Colonic mucosa (tissue), 4 donors: ENCODE measurements at regions not wholly inside any gene's neighbourhood (a gene's known extent, or its start where the extent isn't known, plus 50 kb on each side); places are given as distances from the start of the nearest gene placed in this dataset.

Source experiments
- DNase-seq: peaks from one replicate; pipeline ENCODE4 v3.0.0-alpha.2; 2020
- H3K27ac ChIP-seq: fragments of 200-600 bp; one replicate; pipeline ENCODE4 v1.8.0; 2021
- H3K27me3 ChIP-seq: fragments of 200-600 bp; one replicate; pipeline ENCODE4 v1.8.0; 2021
- H3K36me3 ChIP-seq: fragments of 200-600 bp; one replicate; pipeline ENCODE4 v1.8.0; 2021
- H3K4me1 ChIP-seq: fragments of 200-600 bp; one replicate; pipeline ENCODE4 v1.8.0; 2021; ENCODE audit warnings: mild to moderate bottlenecking
- H3K4me3 ChIP-seq: fragments of 200-600 bp; one replicate; pipeline ENCODE4 v1.8.0; 2021
- H3K9ac ChIP-seq, 2 donors: one replicate each; pipeline ENCODE4 v1.7.0; 2013; ENCODE audit warnings: control low read depth in 2 of 2, low read depth in 2 of 2, low read length in 2 of 2
- H3K9me3 ChIP-seq: fragments of 200-600 bp; one replicate; pipeline ENCODE4 v1.8.0; 2021
- intact Hi-C: fragments of 100-400 bp; cut with DNase I; formaldehyde crosslinking; loops from one replicate; pipeline ENCODE4 v1.14.1; 2022
- TF ChIP-seq, protein P1 (sequence below): fragments of 200-600 bp; IDR thresholded peaks from one replicate; pipeline ENCODE4 v1.8.0; 2022; ENCODE audit warnings: antibody characterized with exemption, mild to moderate bottlenecking
- donor health status: healthy.
- donor health status: DM: no; HTN: no; CAD: no.
- donor health status: DM: no; HTN: no; CAD: no.

DNA sequence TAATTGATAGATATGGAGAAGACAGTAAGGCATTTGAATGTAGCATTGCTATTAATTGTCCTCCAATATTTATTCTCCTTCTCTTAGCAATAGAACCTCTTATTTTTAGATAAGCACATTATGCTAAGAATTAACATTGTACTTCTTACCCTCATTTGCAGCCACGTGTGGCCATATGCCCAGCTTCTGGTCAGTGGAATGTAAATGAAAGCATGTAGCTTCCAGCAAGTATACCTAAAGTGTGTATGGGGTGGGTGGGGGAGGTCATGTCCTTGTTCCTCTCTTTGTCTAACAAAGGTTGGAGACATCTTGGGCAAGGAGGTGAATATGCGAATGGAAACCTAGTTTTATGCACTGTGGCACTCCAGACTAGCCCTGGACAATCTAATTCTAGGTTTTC is 133.6 kb upstream of the HMCN1 start:
- intact Hi-C loops, result no loop called here
- TF ChIP-seq, protein P1, sequence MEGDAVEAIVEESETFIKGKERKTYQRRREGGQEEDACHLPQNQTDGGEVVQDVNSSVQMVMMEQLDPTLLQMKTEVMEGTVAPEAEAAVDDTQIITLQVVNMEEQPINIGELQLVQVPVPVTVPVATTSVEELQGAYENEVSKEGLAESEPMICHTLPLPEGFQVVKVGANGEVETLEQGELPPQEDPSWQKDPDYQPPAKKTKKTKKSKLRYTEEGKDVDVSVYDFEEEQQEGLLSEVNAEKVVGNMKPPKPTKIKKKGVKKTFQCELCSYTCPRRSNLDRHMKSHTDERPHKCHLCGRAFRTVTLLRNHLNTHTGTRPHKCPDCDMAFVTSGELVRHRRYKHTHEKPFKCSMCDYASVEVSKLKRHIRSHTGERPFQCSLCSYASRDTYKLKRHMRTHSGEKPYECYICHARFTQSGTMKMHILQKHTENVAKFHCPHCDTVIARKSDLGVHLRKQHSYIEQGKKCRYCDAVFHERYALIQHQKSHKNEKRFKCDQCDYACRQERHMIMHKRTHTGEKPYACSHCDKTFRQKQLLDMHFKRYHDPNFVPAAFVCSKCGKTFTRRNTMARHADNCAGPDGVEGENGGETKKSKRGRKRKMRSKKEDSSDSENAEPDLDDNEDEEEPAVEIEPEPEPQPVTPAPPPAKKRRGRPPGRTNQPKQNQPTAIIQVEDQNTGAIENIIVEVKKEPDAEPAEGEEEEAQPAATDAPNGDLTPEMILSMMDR, result no peak
- no peak overlapping the region for H3K4me3 ChIP-seq

DNA sequence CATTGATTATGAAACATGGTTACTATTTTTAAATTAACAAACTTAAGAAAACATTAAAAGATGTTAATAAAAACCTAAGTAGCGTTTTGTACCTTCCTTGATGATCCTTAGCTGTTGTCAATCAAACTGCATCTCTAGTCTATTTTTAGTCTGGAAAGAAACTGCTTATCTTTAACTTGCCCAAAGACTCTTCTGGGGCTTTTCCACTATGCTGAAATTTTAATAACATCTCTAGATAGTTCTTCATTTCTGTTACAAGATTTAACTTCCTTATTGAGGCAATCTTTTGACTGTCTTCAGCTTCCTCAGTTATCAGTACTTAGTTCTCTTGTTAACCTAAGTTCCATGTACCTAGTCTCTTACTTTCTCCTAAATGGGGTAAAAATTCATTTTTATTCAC is 135.9 kb upstream of the HMCN1 start:
- no peak overlapping the region for H3K27ac ChIP-seq
- no peak overlapping the region for H3K9ac ChIP-seq
- no peaks in the 10 kb centered on the region for H3K4me1 ChIP-seq
- no peaks in the 10 kb centered on the region for H3K36me3 ChIP-seq
- TF ChIP-seq, protein P1, result no peak
- H3K9me3 ChIP-seq, result no peaks in the 10 kb centered on the region
- intact Hi-C loops, result no loop called here
- no peak overlapping the region for H3K4me3 ChIP-seq
- H3K27me3 ChIP-seq, result no peaks in the 10 kb centered on the region
- DNase-seq, result no peak

More for the DNA sequence above, 133.6 kb upstream of the HMCN1 start:
- H3K36me3 ChIP-seq, result no peaks in the 10 kb centered on the region
- DNase-seq, result no peak
- H3K27me3 ChIP-seq, result no peaks in the 10 kb centered on the region
- H3K9me3 ChIP-seq, result no peaks in the 10 kb centered on the region
- no peaks in the 10 kb centered on the region for H3K4me1 ChIP-seq
- no peak overlapping the region for H3K9ac ChIP-seq
- H3K27ac ChIP-seq, result no peak overlapping the region

DNA sequence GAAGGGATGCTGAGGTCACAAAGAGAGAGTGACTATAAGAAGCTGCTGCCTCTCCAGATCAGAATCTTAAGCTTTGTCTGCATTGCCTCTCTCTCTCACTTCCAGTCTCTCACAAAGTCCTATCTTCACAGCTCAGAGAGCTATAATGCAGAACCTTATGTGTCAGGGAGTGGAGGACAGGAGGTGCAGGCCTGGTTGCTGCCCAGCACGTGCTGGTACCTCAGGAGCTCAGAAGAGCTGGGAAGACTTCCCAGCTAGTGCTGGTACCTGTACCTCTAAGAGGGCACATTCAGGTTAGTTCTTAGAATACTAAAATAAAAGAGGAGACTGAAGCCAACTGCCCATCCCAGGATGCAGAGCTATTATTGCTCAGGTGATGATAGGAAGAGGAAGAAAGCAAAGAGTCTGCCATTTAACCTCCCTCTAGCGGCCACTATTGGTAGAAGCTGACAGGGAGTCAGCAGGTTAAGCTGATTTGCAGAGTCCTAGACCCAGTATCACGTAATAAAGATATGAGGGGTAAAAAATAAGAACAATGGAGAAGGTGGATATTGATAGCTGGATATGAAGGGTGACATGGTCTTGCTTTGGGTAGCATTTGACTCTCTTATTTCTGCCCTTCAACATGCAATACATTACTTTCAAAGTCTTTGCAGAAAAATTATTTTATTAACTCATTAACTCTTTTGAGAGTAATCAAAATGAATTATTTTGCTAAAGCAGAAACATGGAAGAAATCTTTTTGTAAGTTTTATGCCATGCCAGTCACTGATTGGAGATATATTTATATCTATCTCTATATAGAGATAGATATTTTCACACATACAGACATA is 138.1 kb upstream of the HMCN1 start:
- H3K9ac ChIP-seq, result no peak overlapping the region
- H3K27me3 ChIP-seq, result no peaks in the 10 kb centered on the region
- H3K4me1 ChIP-seq, result no peaks in the 10 kb centered on the region
- H3K36me3 ChIP-seq, result no peaks in the 10 kb centered on the region
- no peak overlapping the region for H3K27ac ChIP-seq
- DNase-seq, result peak; percentile 77
- H3K4me3 ChIP-seq, result no peak overlapping the region
- no peaks in the 10 kb centered on the region for H3K9me3 ChIP-seq
- intact Hi-C loops, result no loop called here
- TF ChIP-seq, protein P1, result peak; percentile 55

DNA sequence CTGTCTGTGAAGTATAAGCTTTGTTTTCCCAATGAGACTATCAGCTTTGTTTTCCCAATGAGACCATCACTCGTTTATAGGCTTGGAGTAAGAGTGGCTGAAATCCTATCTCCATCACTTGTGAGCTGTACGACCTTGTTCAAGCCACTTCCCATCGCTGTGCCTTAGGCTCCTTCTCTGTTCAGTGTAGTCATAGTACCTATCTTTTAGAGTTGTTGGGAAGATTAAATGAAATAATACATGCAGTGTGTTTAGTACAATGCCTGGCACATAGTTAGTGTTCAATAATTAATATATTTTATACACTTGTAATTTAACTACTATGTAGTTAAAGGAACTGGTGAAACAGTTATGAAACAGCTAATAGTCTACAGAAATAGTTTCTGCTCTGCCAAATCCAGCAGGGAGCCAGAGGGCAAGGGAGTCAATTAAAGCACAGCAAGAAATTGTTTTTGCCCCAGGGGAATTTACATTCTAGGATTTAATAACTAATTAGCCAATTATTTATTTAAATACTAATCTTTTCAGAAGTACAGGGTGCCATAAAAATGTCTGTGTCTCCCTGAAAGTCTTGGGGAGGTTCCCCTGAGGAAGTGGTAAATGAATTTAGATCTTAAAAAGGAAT is 139.3 kb upstream of the HMCN1 start:
- DNase-seq, result no peak
- no peaks in the 10 kb centered on the region for H3K27me3 ChIP-seq
- no peaks in the 10 kb centered on the region for H3K4me1 ChIP-seq
- TF ChIP-seq, protein P1, result no peak
- intact Hi-C loops, result no loop called here
- no peak overlapping the region for H3K27ac ChIP-seq
- H3K36me3 ChIP-seq, result no peaks in the 10 kb centered on the region
- no peaks in the 10 kb centered on the region for H3K9me3 ChIP-seq
- no peak overlapping the region for H3K4me3 ChIP-seq
- H3K9ac ChIP-seq, result no peak overlapping the region

DNA sequence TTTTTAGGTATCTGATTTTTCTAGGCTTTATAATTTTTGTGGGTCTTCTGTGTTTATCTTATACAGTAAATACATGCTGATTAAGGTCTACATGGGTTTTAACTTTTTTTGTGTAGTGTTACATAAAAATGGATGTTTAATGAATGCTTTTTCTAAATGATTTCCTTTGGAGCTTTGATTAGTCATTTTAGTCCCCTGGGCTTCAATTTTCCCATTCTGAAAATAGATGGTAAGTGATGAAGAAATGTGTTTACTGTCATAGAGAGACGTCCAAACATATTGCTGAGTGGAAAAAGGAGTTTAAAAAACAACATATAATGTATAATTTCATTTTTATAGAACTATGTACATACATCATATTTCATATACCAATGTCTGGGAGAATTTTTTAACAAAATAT is 140.9 kb upstream of the HMCN1 start:
- Histone ChIP-seq H3K4me3 (no peak overlapping the region), H3K9me3 (no peaks in the 10 kb centered on the region), H3K27ac (no peak overlapping the region), H3K9ac (no peak overlapping the region), H3K4me1 (no peaks in the 10 kb centered on the region), H3K36me3 (no peaks in the 10 kb centered on the region), H3K27me3 (no peaks in the 10 kb centered on the region)
- no peak for DNase-seq
- intact Hi-C loops, result no loop called here
- TF ChIP-seq, protein P1, result no peak
